H9 (cell line): ENCODE measurements at regions not wholly inside any gene's neighbourhood (a gene's known extent, or its start where the extent isn't known, plus 50 kb on each side); places are given as distances from the start of the nearest gene placed in this dataset.

ENCODE experiments used
- DNase-seq: peaks from one replicate; pipeline ENCODE4 v3.0.0-alpha.2; 2017
- H2AFZ ChIP-seq: one replicate; pipeline ENCODE4 v1.6.1; 2013; ENCODE audit warnings: mild to moderate bottlenecking, low read length, control low read depth, moderate library complexity
- H2AK5ac ChIP-seq: 2 replicates; pipeline ENCODE4 v1.6.1; 2013; ENCODE audit warnings: low read length, control low read depth, mixed read lengths; ENCODE audit not compliant: insufficient read length
- H2BK120ac ChIP-seq: one replicate; pipeline ENCODE4 v1.6.1; 2013; ENCODE audit warnings: low read depth, mild to moderate bottlenecking, low read length, control low read depth, inconsistent platforms; ENCODE audit not compliant: poor library complexity, severe bottlenecking
- H2BK12ac ChIP-seq: 2 replicates; pipeline ENCODE4 v1.6.1; 2013; ENCODE audit warnings: low read length, control low read depth, mixed read lengths, low read depth; ENCODE audit not compliant: insufficient read length
- H2BK15ac ChIP-seq: 2 replicates; pipeline ENCODE4 v1.6.1; 2013; ENCODE audit warnings: low read depth, low read length, control low read depth
- H2BK20ac ChIP-seq: one replicate; pipeline ENCODE4 v1.6.1; 2013; ENCODE audit warnings: low read depth, mild to moderate bottlenecking, low read length, control low read depth, inconsistent platforms; ENCODE audit not compliant: poor library complexity, severe bottlenecking
- H2BK5ac ChIP-seq: 2 replicates; pipeline ENCODE4 v1.6.1; 2013; ENCODE audit warnings: low read length, control low read depth, mixed read lengths; ENCODE audit not compliant: insufficient read length
- H3K14ac ChIP-seq: 2 replicates; pipeline ENCODE4 v1.6.1; 2013; ENCODE audit warnings: low read length, control low read depth; ENCODE audit not compliant: insufficient read depth
- H3K18ac ChIP-seq: 2 replicates; pipeline ENCODE4 v1.6.1; 2013; ENCODE audit warnings: low read depth, mild to moderate bottlenecking, mixed read lengths, low read length, control low read depth; ENCODE audit not compliant: insufficient read length
- H3K23ac ChIP-seq: 2 replicates; pipeline ENCODE4 v1.6.1; 2013; ENCODE audit warnings: low read length, control low read depth, mixed read lengths, low read depth; ENCODE audit not compliant: insufficient read length
- H3K23me2 ChIP-seq: 2 replicates; pipeline ENCODE4 v1.6.1; 2013; ENCODE audit warnings: low read depth, mild to moderate bottlenecking, mixed read lengths, low read length, control low read depth; ENCODE audit not compliant: insufficient read length, poor library complexity, severe bottlenecking
- H3K27ac ChIP-seq: 2 replicates; pipeline ENCODE4 v1.5.1; 2013; ENCODE audit warnings: low read length, control low read depth, mixed read lengths, low read depth; ENCODE audit not compliant: insufficient read length
- H3K27me3 ChIP-seq: 2 replicates; pipeline ENCODE4 v1.6.1; 2013; ENCODE audit warnings: low read length, control low read depth, inconsistent platforms; ENCODE audit not compliant: insufficient read depth
- H3K4ac ChIP-seq: 2 replicates; pipeline ENCODE4 v1.6.1; 2013; ENCODE audit warnings: low read depth, mild to moderate bottlenecking, control low read depth, inconsistent platforms, low read length, moderate library complexity
- H3K4me1 ChIP-seq: 2 replicates; pipeline ENCODE4 v1.6.1; 2013; ENCODE audit warnings: low read length, control low read depth, inconsistent platforms; ENCODE audit not compliant: insufficient read depth
- H3K4me2 ChIP-seq: 2 replicates; pipeline ENCODE4 v1.6.1; 2013; ENCODE audit warnings: low read length, control low read depth, mixed read lengths; ENCODE audit not compliant: insufficient read length, insufficient read depth
- H3K56ac ChIP-seq: 2 replicates; pipeline ENCODE4 v1.6.1; 2013; ENCODE audit warnings: low read depth, mild to moderate bottlenecking, mixed read lengths, low read length, control low read depth; ENCODE audit not compliant: insufficient read length
- H3K79me1 ChIP-seq: 2 replicates; pipeline ENCODE4 v1.6.1; 2013; ENCODE audit warnings: low read depth, mild to moderate bottlenecking, moderate library complexity, low read length, control low read depth, inconsistent platforms; ENCODE audit not compliant: insufficient read depth, poor library complexity, severe bottlenecking
- H3K79me2 ChIP-seq: 2 replicates; pipeline ENCODE4 v1.6.1; 2013; ENCODE audit warnings: low read length, control low read depth, inconsistent platforms; ENCODE audit not compliant: insufficient read depth
- H3K9ac ChIP-seq: 2 replicates; pipeline ENCODE4 v1.6.1; 2013; ENCODE audit warnings: low read length, control low read depth, mixed read lengths; ENCODE audit not compliant: insufficient read length; ENCODE audit errors: extremely low read depth
- H3K9me3 ChIP-seq: one replicate; pipeline ENCODE4 v1.6.1; 2013; ENCODE audit warnings: low read depth, low read length, inconsistent platforms; ENCODE audit not compliant: control insufficient read depth
- H3T11ph ChIP-seq: one replicate; pipeline ENCODE4 v1.6.1; 2013; ENCODE audit warnings: mild to moderate bottlenecking, low read length, control low read depth, inconsistent platforms
- H4K20me1 ChIP-seq: one replicate; pipeline ENCODE4 v1.6.1; 2013; ENCODE audit not compliant: control insufficient read depth, insufficient read length, insufficient read depth
- H4K5ac ChIP-seq: 2 replicates; pipeline ENCODE4 v1.6.1; 2013; ENCODE audit warnings: low read depth, mild to moderate bottlenecking, mixed read lengths, low read length, control low read depth; ENCODE audit not compliant: insufficient read length
- H4K8ac ChIP-seq: replicated peaks from 2 replicates; pipeline ENCODE4 v1.6.1; 2013; ENCODE audit warnings: low read length, control low read depth, mixed read lengths, low read depth; ENCODE audit not compliant: insufficient read length
- H4K91ac ChIP-seq: 2 replicates; pipeline ENCODE4 v1.6.1; 2013; ENCODE audit warnings: low read depth, mild to moderate bottlenecking, moderate library complexity, mixed read lengths, low read length, control low read depth; ENCODE audit not compliant: insufficient read length
- H3K27ac Mint-ChIP-seq, 3 experiments: 2 replicates in 2 of 3; 3 replicates in 1 of 3; pipeline ENCODE4 v1.8.0; 2020 to 2021; ENCODE audit warnings: mixed read lengths in 3 of 3, mild to moderate bottlenecking in 1 of 3, moderate library complexity in 1 of 3
- H3K27me3 Mint-ChIP-seq: 2 replicates; pipeline ENCODE4 v1.8.0; 2021; ENCODE audit warnings: low read depth, mild to moderate bottlenecking, moderate library complexity, mixed read lengths
- H3K36me3 Mint-ChIP-seq, 3 experiments: 2 replicates in 2 of 3; 3 replicates in 1 of 3; pipeline ENCODE4 v1.8.0; 2020 to 2021; ENCODE audit warnings: low read depth in 3 of 3, mixed read lengths in 3 of 3; ENCODE audit not compliant: insufficient read depth in 1 of 3
- H3K4me1 Mint-ChIP-seq, 2 experiments: 2 replicates each; pipeline ENCODE4 v1.8.0; 2020; ENCODE audit warnings: mixed read lengths in 2 of 2
- H3K4me3 Mint-ChIP-seq, 2 experiments: 2 replicates in 1 of 2; 3 replicates in 1 of 2; pipeline ENCODE4 v1.8.0; 2020 to 2021; ENCODE audit warnings: mild to moderate bottlenecking in 2 of 2, mixed read lengths in 2 of 2, moderate library complexity in 1 of 2
- H3K9me3 Mint-ChIP-seq, 2 experiments: 2 replicates in 1 of 2; 3 replicates in 1 of 2; pipeline ENCODE4 v1.8.0; 2020; ENCODE audit warnings: mild to moderate bottlenecking in 2 of 2, mixed read lengths in 2 of 2, moderate library complexity in 1 of 2
- WGBS: extraction: QIAGEN DNeasy Blood & Tissue Kit; methylation state at CpG from one replicate; pipeline ENCODE4 v1.1.7; 2013; ENCODE audit warnings: missing lambda C conversion rate, low lambda C conversion rate, mixed read lengths; ENCODE audit not compliant: insufficient read length; ENCODE audit errors: extremely low coverage; 5-methylcytosine and 5-hydroxymethylcytosine counted together
- TF ChIP-seq, protein P1 (sequence below): fragments of 200-600 bp; sonication (generic); conservative IDR thresholded peaks from 3 replicates; pipeline ENCODE4 v1.8.0; 2021; ENCODE audit warnings: antibody characterized with exemption, mild to moderate bottlenecking

GRCh38 chr12:130088504-130088903, 73.8 kb upstream of the FZD10 start:
- no peak overlapping the region for H2BK15ac ChIP-seq
- no peak overlapping the region for H2BK12ac ChIP-seq
- Mint-ChIP-seq H3K36me3 (no peaks in the 10 kb centered on the region; a peak in 1 of 7 replicates), H3K27ac (no peak overlapping the region), H3K4me1 (peaks cover 30 to 38% of the 10 kb centered on the region in 2 experiments), H3K9me3 (peaks cover 0 to 6% of the 10 kb centered on the region in 2 experiments; a peak in 3 of 5 replicates), H3K4me3 (no peak overlapping the region), H3K27me3 (peaks cover 90% of the 10 kb centered on the region)
- H2BK5ac ChIP-seq, result no peak overlapping the region
- no peaks in the 10 kb centered on the region for H4K20me1 ChIP-seq
- peaks cover 3% of the 10 kb centered on the region; the same call in 1 of the 2 replicates for H3K4me1 ChIP-seq
- no peak overlapping the region for H2AFZ ChIP-seq
- H3K9ac ChIP-seq, result no peak overlapping the region
- no peak overlapping the region for H3K4ac ChIP-seq
- H2AK5ac ChIP-seq, result no peak overlapping the region
- H3K14ac ChIP-seq, result no peak overlapping the region
- H3K18ac ChIP-seq, result no peak overlapping the region
- H3K4me2 ChIP-seq, result no peak overlapping the region
- no peak for DNase-seq
- no peaks in the 10 kb centered on the region for H3K9me3 ChIP-seq
- TF ChIP-seq, protein P1, sequence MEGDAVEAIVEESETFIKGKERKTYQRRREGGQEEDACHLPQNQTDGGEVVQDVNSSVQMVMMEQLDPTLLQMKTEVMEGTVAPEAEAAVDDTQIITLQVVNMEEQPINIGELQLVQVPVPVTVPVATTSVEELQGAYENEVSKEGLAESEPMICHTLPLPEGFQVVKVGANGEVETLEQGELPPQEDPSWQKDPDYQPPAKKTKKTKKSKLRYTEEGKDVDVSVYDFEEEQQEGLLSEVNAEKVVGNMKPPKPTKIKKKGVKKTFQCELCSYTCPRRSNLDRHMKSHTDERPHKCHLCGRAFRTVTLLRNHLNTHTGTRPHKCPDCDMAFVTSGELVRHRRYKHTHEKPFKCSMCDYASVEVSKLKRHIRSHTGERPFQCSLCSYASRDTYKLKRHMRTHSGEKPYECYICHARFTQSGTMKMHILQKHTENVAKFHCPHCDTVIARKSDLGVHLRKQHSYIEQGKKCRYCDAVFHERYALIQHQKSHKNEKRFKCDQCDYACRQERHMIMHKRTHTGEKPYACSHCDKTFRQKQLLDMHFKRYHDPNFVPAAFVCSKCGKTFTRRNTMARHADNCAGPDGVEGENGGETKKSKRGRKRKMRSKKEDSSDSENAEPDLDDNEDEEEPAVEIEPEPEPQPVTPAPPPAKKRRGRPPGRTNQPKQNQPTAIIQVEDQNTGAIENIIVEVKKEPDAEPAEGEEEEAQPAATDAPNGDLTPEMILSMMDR, result no peak
- no peak overlapping the region for H3T11ph ChIP-seq
- no peak overlapping the region for H4K91ac ChIP-seq
- no peak overlapping the region for H3K27ac ChIP-seq
- no peaks in the 10 kb centered on the region for H3K79me1 ChIP-seq
- H3K56ac ChIP-seq, result no peak overlapping the region
- H2BK20ac ChIP-seq, result no peak overlapping the region
- WGBS, result no CpG with 5 or more reads among the region's 11 CpGs
- no peaks in the 10 kb centered on the region; the same call in 1 of the 2 replicates for H3K27me3 ChIP-seq
- H3K23ac ChIP-seq, result no peak overlapping the region
- no peak overlapping the region for H2BK120ac ChIP-seq
- no peak overlapping the region for H4K5ac ChIP-seq
- no peak overlapping the region for H4K8ac ChIP-seq
- no peaks in the 10 kb centered on the region for H3K79me2 ChIP-seq
- H3K23me2 ChIP-seq, result no peaks in the 10 kb centered on the region
